H9 (cell line): ENCODE measurements at regions not wholly inside any gene's neighbourhood (a gene's known extent, or its start where the extent isn't known, plus 50 kb on each side); places are given as distances from the start of the nearest gene placed in this dataset.

Experiments
- DNase-seq: peaks from one replicate; pipeline ENCODE4 v3.0.0-alpha.2; 2017
- H2AFZ ChIP-seq: one replicate; pipeline ENCODE4 v1.6.1; 2013; ENCODE audit warnings: mild to moderate bottlenecking, low read length, control low read depth, moderate library complexity
- H2AK5ac ChIP-seq: 2 replicates; pipeline ENCODE4 v1.6.1; 2013; ENCODE audit warnings: low read length, control low read depth, mixed read lengths; ENCODE audit not compliant: insufficient read length
- H2BK120ac ChIP-seq: one replicate; pipeline ENCODE4 v1.6.1; 2013; ENCODE audit warnings: low read depth, mild to moderate bottlenecking, low read length, control low read depth, inconsistent platforms; ENCODE audit not compliant: poor library complexity, severe bottlenecking
- H2BK12ac ChIP-seq: 2 replicates; pipeline ENCODE4 v1.6.1; 2013; ENCODE audit warnings: low read length, control low read depth, mixed read lengths, low read depth; ENCODE audit not compliant: insufficient read length
- H2BK15ac ChIP-seq: 2 replicates; pipeline ENCODE4 v1.6.1; 2013; ENCODE audit warnings: low read depth, low read length, control low read depth
- H2BK20ac ChIP-seq: one replicate; pipeline ENCODE4 v1.6.1; 2013; ENCODE audit warnings: low read depth, mild to moderate bottlenecking, low read length, control low read depth, inconsistent platforms; ENCODE audit not compliant: poor library complexity, severe bottlenecking
- H2BK5ac ChIP-seq: 2 replicates; pipeline ENCODE4 v1.6.1; 2013; ENCODE audit warnings: low read length, control low read depth, mixed read lengths; ENCODE audit not compliant: insufficient read length
- H3K14ac ChIP-seq: 2 replicates; pipeline ENCODE4 v1.6.1; 2013; ENCODE audit warnings: low read length, control low read depth; ENCODE audit not compliant: insufficient read depth
- H3K18ac ChIP-seq: 2 replicates; pipeline ENCODE4 v1.6.1; 2013; ENCODE audit warnings: low read depth, mild to moderate bottlenecking, mixed read lengths, low read length, control low read depth; ENCODE audit not compliant: insufficient read length
- H3K23ac ChIP-seq: 2 replicates; pipeline ENCODE4 v1.6.1; 2013; ENCODE audit warnings: low read length, control low read depth, mixed read lengths, low read depth; ENCODE audit not compliant: insufficient read length
- H3K23me2 ChIP-seq: 2 replicates; pipeline ENCODE4 v1.6.1; 2013; ENCODE audit warnings: low read depth, mild to moderate bottlenecking, mixed read lengths, low read length, control low read depth; ENCODE audit not compliant: insufficient read length, poor library complexity, severe bottlenecking
- H3K27ac ChIP-seq: 2 replicates; pipeline ENCODE4 v1.5.1; 2013; ENCODE audit warnings: low read length, control low read depth, mixed read lengths, low read depth; ENCODE audit not compliant: insufficient read length
- H3K27me3 ChIP-seq: 2 replicates; pipeline ENCODE4 v1.6.1; 2013; ENCODE audit warnings: low read length, control low read depth, inconsistent platforms; ENCODE audit not compliant: insufficient read depth
- H3K4ac ChIP-seq: 2 replicates; pipeline ENCODE4 v1.6.1; 2013; ENCODE audit warnings: low read depth, mild to moderate bottlenecking, control low read depth, inconsistent platforms, low read length, moderate library complexity
- H3K4me1 ChIP-seq: 2 replicates; pipeline ENCODE4 v1.6.1; 2013; ENCODE audit warnings: low read length, control low read depth, inconsistent platforms; ENCODE audit not compliant: insufficient read depth
- H3K4me2 ChIP-seq: 2 replicates; pipeline ENCODE4 v1.6.1; 2013; ENCODE audit warnings: low read length, control low read depth, mixed read lengths; ENCODE audit not compliant: insufficient read length, insufficient read depth
- H3K56ac ChIP-seq: 2 replicates; pipeline ENCODE4 v1.6.1; 2013; ENCODE audit warnings: low read depth, mild to moderate bottlenecking, mixed read lengths, low read length, control low read depth; ENCODE audit not compliant: insufficient read length
- H3K79me1 ChIP-seq: 2 replicates; pipeline ENCODE4 v1.6.1; 2013; ENCODE audit warnings: low read depth, mild to moderate bottlenecking, moderate library complexity, low read length, control low read depth, inconsistent platforms; ENCODE audit not compliant: insufficient read depth, poor library complexity, severe bottlenecking
- H3K79me2 ChIP-seq: 2 replicates; pipeline ENCODE4 v1.6.1; 2013; ENCODE audit warnings: low read length, control low read depth, inconsistent platforms; ENCODE audit not compliant: insufficient read depth
- H3K9ac ChIP-seq: 2 replicates; pipeline ENCODE4 v1.6.1; 2013; ENCODE audit warnings: low read length, control low read depth, mixed read lengths; ENCODE audit not compliant: insufficient read length; ENCODE audit errors: extremely low read depth
- H3K9me3 ChIP-seq: one replicate; pipeline ENCODE4 v1.6.1; 2013; ENCODE audit warnings: low read depth, low read length, inconsistent platforms; ENCODE audit not compliant: control insufficient read depth
- H3T11ph ChIP-seq: one replicate; pipeline ENCODE4 v1.6.1; 2013; ENCODE audit warnings: mild to moderate bottlenecking, low read length, control low read depth, inconsistent platforms
- H4K20me1 ChIP-seq: one replicate; pipeline ENCODE4 v1.6.1; 2013; ENCODE audit not compliant: control insufficient read depth, insufficient read length, insufficient read depth
- H4K5ac ChIP-seq: 2 replicates; pipeline ENCODE4 v1.6.1; 2013; ENCODE audit warnings: low read depth, mild to moderate bottlenecking, mixed read lengths, low read length, control low read depth; ENCODE audit not compliant: insufficient read length
- H4K8ac ChIP-seq: replicated peaks from 2 replicates; pipeline ENCODE4 v1.6.1; 2013; ENCODE audit warnings: low read length, control low read depth, mixed read lengths, low read depth; ENCODE audit not compliant: insufficient read length
- H4K91ac ChIP-seq: 2 replicates; pipeline ENCODE4 v1.6.1; 2013; ENCODE audit warnings: low read depth, mild to moderate bottlenecking, moderate library complexity, mixed read lengths, low read length, control low read depth; ENCODE audit not compliant: insufficient read length
- H3K27ac Mint-ChIP-seq, 3 experiments: 2 replicates in 2 of 3; 3 replicates in 1 of 3; pipeline ENCODE4 v1.8.0; 2020 to 2021; ENCODE audit warnings: mixed read lengths in 3 of 3, mild to moderate bottlenecking in 1 of 3, moderate library complexity in 1 of 3
- H3K27me3 Mint-ChIP-seq: 2 replicates; pipeline ENCODE4 v1.8.0; 2021; ENCODE audit warnings: low read depth, mild to moderate bottlenecking, moderate library complexity, mixed read lengths
- H3K36me3 Mint-ChIP-seq, 3 experiments: 2 replicates in 2 of 3; 3 replicates in 1 of 3; pipeline ENCODE4 v1.8.0; 2020 to 2021; ENCODE audit warnings: low read depth in 3 of 3, mixed read lengths in 3 of 3; ENCODE audit not compliant: insufficient read depth in 1 of 3
- H3K4me1 Mint-ChIP-seq, 2 experiments: 2 replicates each; pipeline ENCODE4 v1.8.0; 2020; ENCODE audit warnings: mixed read lengths in 2 of 2
- H3K4me3 Mint-ChIP-seq, 2 experiments: 2 replicates in 1 of 2; 3 replicates in 1 of 2; pipeline ENCODE4 v1.8.0; 2020 to 2021; ENCODE audit warnings: mild to moderate bottlenecking in 2 of 2, mixed read lengths in 2 of 2, moderate library complexity in 1 of 2
- H3K9me3 Mint-ChIP-seq, 2 experiments: 2 replicates in 1 of 2; 3 replicates in 1 of 2; pipeline ENCODE4 v1.8.0; 2020; ENCODE audit warnings: mild to moderate bottlenecking in 2 of 2, mixed read lengths in 2 of 2, moderate library complexity in 1 of 2
- whole genome bisulfite sequencing: extraction: QIAGEN DNeasy Blood & Tissue Kit; methylation state at CpG from one replicate; pipeline ENCODE4 v1.1.7; 2013; ENCODE audit warnings: missing lambda C conversion rate, low lambda C conversion rate, mixed read lengths; ENCODE audit not compliant: insufficient read length; ENCODE audit errors: extremely low coverage; 5-methylcytosine and 5-hydroxymethylcytosine counted together
- TF ChIP-seq, protein P1 (sequence below): fragments of 200-600 bp; sonication (generic); conservative IDR thresholded peaks from 3 replicates; pipeline ENCODE4 v1.8.0; 2021; ENCODE audit warnings: antibody characterized with exemption, mild to moderate bottlenecking

DNA sequence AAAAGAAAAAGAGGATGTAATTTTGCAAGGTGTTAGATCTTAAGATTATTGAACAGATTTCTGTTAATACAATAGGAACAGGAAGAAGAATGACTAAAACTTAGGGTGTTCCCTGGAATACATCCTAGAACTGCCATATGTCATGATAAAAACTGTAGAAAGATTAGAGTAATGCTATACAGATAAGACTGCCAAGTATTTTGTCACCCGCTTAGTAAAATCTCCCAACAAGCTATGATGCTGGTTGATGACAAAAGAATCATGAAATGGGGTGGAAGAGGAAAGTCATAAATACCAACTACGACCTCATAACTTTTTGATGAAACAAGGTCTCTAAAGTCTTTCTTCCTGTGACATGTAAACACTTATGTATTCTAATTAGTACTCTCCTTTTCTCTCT, 163.6 kb upstream of the COL3A1 start:
- no peak overlapping the region for H3K23ac ChIP-seq
- no peak overlapping the region for H3T11ph ChIP-seq
- H3K27me3 ChIP-seq, result no peaks in the 10 kb centered on the region
- TF ChIP-seq, protein P1, sequence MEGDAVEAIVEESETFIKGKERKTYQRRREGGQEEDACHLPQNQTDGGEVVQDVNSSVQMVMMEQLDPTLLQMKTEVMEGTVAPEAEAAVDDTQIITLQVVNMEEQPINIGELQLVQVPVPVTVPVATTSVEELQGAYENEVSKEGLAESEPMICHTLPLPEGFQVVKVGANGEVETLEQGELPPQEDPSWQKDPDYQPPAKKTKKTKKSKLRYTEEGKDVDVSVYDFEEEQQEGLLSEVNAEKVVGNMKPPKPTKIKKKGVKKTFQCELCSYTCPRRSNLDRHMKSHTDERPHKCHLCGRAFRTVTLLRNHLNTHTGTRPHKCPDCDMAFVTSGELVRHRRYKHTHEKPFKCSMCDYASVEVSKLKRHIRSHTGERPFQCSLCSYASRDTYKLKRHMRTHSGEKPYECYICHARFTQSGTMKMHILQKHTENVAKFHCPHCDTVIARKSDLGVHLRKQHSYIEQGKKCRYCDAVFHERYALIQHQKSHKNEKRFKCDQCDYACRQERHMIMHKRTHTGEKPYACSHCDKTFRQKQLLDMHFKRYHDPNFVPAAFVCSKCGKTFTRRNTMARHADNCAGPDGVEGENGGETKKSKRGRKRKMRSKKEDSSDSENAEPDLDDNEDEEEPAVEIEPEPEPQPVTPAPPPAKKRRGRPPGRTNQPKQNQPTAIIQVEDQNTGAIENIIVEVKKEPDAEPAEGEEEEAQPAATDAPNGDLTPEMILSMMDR, result no peak
- H3K4me1 ChIP-seq, result no peaks in the 10 kb centered on the region
- H3K27ac ChIP-seq, result no peak overlapping the region
- no peak overlapping the region for H4K91ac ChIP-seq
- H3K14ac ChIP-seq, result no peak overlapping the region
- no peaks in the 10 kb centered on the region for H3K23me2 ChIP-seq
- H3K4me3 Mint-ChIP-seq, result no peak overlapping the region
- H3K9ac ChIP-seq, result no peak overlapping the region
- H3K4me2 ChIP-seq, result no peak overlapping the region
- no peak overlapping the region for H4K8ac ChIP-seq
- DNase-seq, result no peak
- no peak overlapping the region for H2AK5ac ChIP-seq
- no peak overlapping the region for H2AFZ ChIP-seq
- H2BK120ac ChIP-seq, result no peak overlapping the region
- H3K4ac ChIP-seq, result no peak overlapping the region
- no peaks in the 10 kb centered on the region for H3K79me1 ChIP-seq
- no CpG with 5 or more reads among the region's 2 CpGs for WGBS
- no peak overlapping the region for H3K27ac Mint-ChIP-seq
- H3K9me3 Mint-ChIP-seq, result no peaks in the 10 kb centered on the region
- H3K4me1 Mint-ChIP-seq, result no peaks in the 10 kb centered on the region
- no peaks in the 10 kb centered on the region for H4K20me1 ChIP-seq
- H4K5ac ChIP-seq, result no peak overlapping the region
- no peaks in the 10 kb centered on the region for H3K36me3 Mint-ChIP-seq
- H3K56ac ChIP-seq, result no peak overlapping the region
- no peaks in the 10 kb centered on the region for H3K9me3 ChIP-seq
- H2BK12ac ChIP-seq, result no peak overlapping the region
- no peak overlapping the region for H2BK20ac ChIP-seq
- no peaks in the 10 kb centered on the region for H3K79me2 ChIP-seq
- H2BK15ac ChIP-seq, result no peak overlapping the region
- no peaks in the 10 kb centered on the region for H3K27me3 Mint-ChIP-seq
- H3K18ac ChIP-seq, result no peak overlapping the region
- H2BK5ac ChIP-seq, result no peak overlapping the region
